Lower leg skin (tissue), 3 donors: ENCODE measurements at regions not wholly inside any gene's neighbourhood (a gene's known extent, or its start where the extent isn't known, plus 50 kb on each side); places are given as distances from the start of the nearest gene placed in this dataset.

Experiments used
- CTCF ChIP-seq, 3 donors: fragments of 450-650 bp; IDR thresholded peaks; one replicate each; pipeline ENCODE4 v1.5.1; 2016; ENCODE audit warnings: antibody characterized with exemption in 3 of 3, mild to moderate bottlenecking in 3 of 3, moderate library complexity in 2 of 3
- POLR2A ChIP-seq, 2 donors: fragments of 450-650 bp; IDR thresholded peaks; one replicate each; pipeline ENCODE4 v1.6.1; 2016 to 2017; ENCODE audit warnings: antibody characterized with exemption in 2 of 2, mild to moderate bottlenecking in 1 of 2, moderate library complexity in 1 of 2

DNA sequence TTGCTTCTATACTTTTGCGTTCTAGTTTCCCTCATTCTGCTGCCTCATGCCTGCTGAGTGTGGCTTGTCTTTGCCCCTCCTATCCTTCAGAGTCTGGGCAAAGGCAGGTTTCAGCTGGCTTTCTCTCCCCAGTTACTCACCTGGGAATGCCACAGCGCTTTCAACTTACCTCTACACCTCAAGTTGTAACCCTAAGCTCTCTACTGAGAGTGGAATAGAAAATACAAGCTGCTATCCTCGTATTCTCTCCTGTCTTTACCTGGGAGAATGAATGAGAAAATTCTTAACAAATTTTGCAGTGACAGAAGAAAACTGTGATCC is 316.3 kb upstream of the KLF12 start:
- TF ChIP-seq CTCF (IDR thresholded peaks at IDR 0.05) (no peak), POLR2A (IDR thresholded peaks at IDR 0.05) (no peak)
